H1 (cell line): ENCODE measurements at regions not wholly inside any gene's neighbourhood (a gene's known extent, or its start where the extent isn't known, plus 50 kb on each side); places are given as distances from the start of the nearest gene placed in this dataset.

ENCODE experiments used
- CTCF ChIA-PET: fragments of 300-600 bp; sonication (Branson Sonifier 250); formaldehyde crosslinking; loops from one replicate; lab custom pipeline; 2021; ENCODE audit not compliant: partially characterized antibody; lab: Charles Lee
- POLR2A ChIA-PET: fragments of 300-600 bp; sonication (Branson Sonifier 250); formaldehyde crosslinking; loops from one replicate; lab custom pipeline; 2021; ENCODE audit warnings: inconsistent platforms; ENCODE audit not compliant: partially characterized antibody; lab: Charles Lee
- DNase-seq, 2 experiments: peaks; one replicate each; pipeline versions ENCODE4 v3.0.0 to v3.0.0-alpha.2; 2010 to 2022; ENCODE audit warnings: low spot score in 2 of 2, low read depth in 1 of 2, mixed read lengths in 1 of 2
- FAIRE-seq: peaks from 2 replicates; lab custom pipeline; 2011; peaks lifted over from hg19 to GRCh38; lab: Jason Lieb, UNC
- H2AFZ ChIP-seq: 2 replicates; pipeline ENCODE4 v1.8.1; 2012; ENCODE audit warnings: low read length, inconsistent platforms
- H2AK5ac ChIP-seq: 2 replicates; pipeline ENCODE4 v1.6.1; 2013; ENCODE audit warnings: low read depth, low read length
- H2BK120ac ChIP-seq: replicated peaks from 2 replicates; pipeline ENCODE3; 2013; ENCODE audit warnings: low read depth, low read length, inconsistent platforms
- H2BK12ac ChIP-seq: 2 replicates; pipeline ENCODE4 v1.6.1; 2013; ENCODE audit warnings: low read depth, low read length
- H2BK15ac ChIP-seq: 2 replicates; pipeline ENCODE4 v1.6.1; 2013; ENCODE audit warnings: low read length
- H2BK20ac ChIP-seq: 2 replicates; pipeline ENCODE4 v1.6.1; 2013; ENCODE audit warnings: low read length
- H2BK5ac ChIP-seq: 2 replicates; pipeline ENCODE4 v1.6.1; 2013; ENCODE audit warnings: low read depth, low read length
- H3K14ac ChIP-seq: 2 replicates; pipeline ENCODE4 v1.6.1; 2013; ENCODE audit warnings: inconsistent platforms; ENCODE audit not compliant: insufficient read length
- H3K18ac ChIP-seq: 2 replicates; pipeline ENCODE4 v1.6.1; 2013; ENCODE audit warnings: low read length; ENCODE audit errors: extremely low read depth
- H3K23ac ChIP-seq: 2 replicates; pipeline ENCODE4 v1.6.1; 2013; ENCODE audit warnings: inconsistent platforms; ENCODE audit not compliant: insufficient read length
- H3K23me2 ChIP-seq: 2 replicates; pipeline ENCODE4 v1.6.1; 2013; ENCODE audit warnings: low read depth, low read length
- H3K27ac ChIP-seq: 2 replicates; pipeline ENCODE4 v1.6.1; 2011; ENCODE audit warnings: low read depth, low read length, inconsistent platforms
- H3K27me3 ChIP-seq, 4 experiments: replicated peaks in 1 of 4; 1 replicate in 1 of 4; 2 replicates in 3 of 4; pipeline versions ENCODE4 v1.6.1 to v1.8.1; 2011 to 2013; ENCODE audit warnings: low read length in 3 of 4, mild to moderate bottlenecking in 3 of 4, inconsistent platforms in 2 of 4, mixed read lengths in 2 of 4, moderate library complexity in 1 of 4; ENCODE audit not compliant: control insufficient read depth in 3 of 4, insufficient read depth in 3 of 4; ENCODE audit errors: extremely low read depth in 1 of 4
- H3K36me3 ChIP-seq, 4 experiments: 2 replicates each; pipeline versions ENCODE4 v1.6.1 to v1.8.1; 2011 to 2013; ENCODE audit warnings: mild to moderate bottlenecking in 4 of 4, low read length in 3 of 4, moderate library complexity in 2 of 4, control low read depth in 1 of 4, inconsistent platforms in 1 of 4; ENCODE audit not compliant: insufficient read depth in 4 of 4, control insufficient read depth in 2 of 4
- H3K4ac ChIP-seq: replicated peaks from 2 replicates; pipeline ENCODE3; 2013; ENCODE audit warnings: low read length, low read depth, mixed read lengths, inconsistent platforms; ENCODE audit not compliant: insufficient read length
- H3K4me1 ChIP-seq, 4 experiments: replicated peaks in 1 of 4; 1 replicate in 1 of 4; 2 replicates in 3 of 4; pipeline versions ENCODE4 v1.6.1 to v1.8.1; 2011 to 2013; ENCODE audit warnings: low read length in 3 of 4, inconsistent platforms in 2 of 4, mixed read lengths in 1 of 4; ENCODE audit not compliant: insufficient read depth in 4 of 4, control insufficient read depth in 3 of 4
- H3K4me2 ChIP-seq, 2 experiments: 2 replicates each; pipeline versions ENCODE4 v1.6.1 to v1.8.1; 2011 to 2013; ENCODE audit warnings: low read depth in 2 of 2, low read length in 2 of 2, control low read depth in 1 of 2, inconsistent platforms in 1 of 2, mild to moderate bottlenecking in 1 of 2; ENCODE audit not compliant: insufficient read depth in 1 of 2
- H3K4me3 ChIP-seq, 4 experiments: fragments of 200-600, 300-600 bp in 1 of 4; sonication (generic), shearing (Covaris generic), sonication (Bioruptor Twin) in 1 of 4; 2 replicates each; pipeline versions ENCODE4 v1.5.1 to v1.8.1; 2011 to 2016; ENCODE audit warnings: low read length in 4 of 4, low read depth in 3 of 4, control low read depth in 2 of 4, inconsistent platforms in 2 of 4, mild to moderate bottlenecking in 2 of 4, mixed read lengths in 1 of 4, moderate library complexity in 1 of 4; ENCODE audit not compliant: insufficient read depth in 2 of 4; ENCODE audit errors: extremely low read depth in 1 of 4
- H3K56ac ChIP-seq: replicated peaks from 2 replicates; pipeline ENCODE3; 2013; ENCODE audit warnings: low read depth, mild to moderate bottlenecking, mixed read lengths, low read length, inconsistent platforms; ENCODE audit not compliant: insufficient read length
- H3K79me1 ChIP-seq: 2 replicates; pipeline ENCODE4 v1.6.1; 2013; ENCODE audit warnings: low read depth, low read length, control low read depth
- H3K79me2 ChIP-seq, 2 experiments: 2 replicates each; pipeline versions ENCODE4 v1.6.1 to v1.8.1; 2012 to 2013; ENCODE audit warnings: low read length in 2 of 2, mild to moderate bottlenecking in 2 of 2, inconsistent platforms in 1 of 2; ENCODE audit not compliant: insufficient read depth in 2 of 2, control insufficient read depth in 1 of 2
- H3K9ac ChIP-seq, 4 experiments: replicated peaks in 1 of 4; 1 replicate in 1 of 4; 2 replicates in 3 of 4; pipeline versions ENCODE4 v1.6.1 to v1.8.1; 2011 to 2013; ENCODE audit warnings: low read depth in 3 of 4, low read length in 3 of 4, control low read depth in 2 of 4, mild to moderate bottlenecking in 2 of 4, moderate library complexity in 2 of 4, inconsistent platforms in 1 of 4; ENCODE audit errors: extremely low read depth in 1 of 4
- H3K9me3 ChIP-seq, 2 experiments: 2 replicates each; pipeline versions ENCODE4 v1.6.1 to v1.8.1; 2012 to 2013; ENCODE audit warnings: mild to moderate bottlenecking in 2 of 2, moderate library complexity in 2 of 2, control low read depth in 1 of 2, inconsistent platforms in 1 of 2, low read depth in 1 of 2, low read length in 1 of 2, mixed read lengths in 1 of 2; ENCODE audit not compliant: insufficient read depth in 2 of 2
- H4K20me1 ChIP-seq, 2 experiments: replicated peaks in 1 of 2; 2 replicates each; pipeline versions ENCODE3 to v1.8.1; 2011 to 2013; ENCODE audit warnings: inconsistent platforms in 2 of 2, low read length in 2 of 2, mild to moderate bottlenecking in 1 of 2; ENCODE audit not compliant: insufficient read depth in 2 of 2, control insufficient read depth in 1 of 2
- H4K5ac ChIP-seq: 2 replicates; pipeline ENCODE4 v1.6.1; 2013; ENCODE audit warnings: low read length, low read depth, mixed read lengths, inconsistent platforms; ENCODE audit not compliant: insufficient read length
- H4K8ac ChIP-seq: 2 replicates; pipeline ENCODE4 v1.8.0; 2013; ENCODE audit warnings: mild to moderate bottlenecking, moderate library complexity, low read length, inconsistent platforms; ENCODE audit not compliant: insufficient read depth; ENCODE audit errors: extremely low read depth
- H4K91ac ChIP-seq: replicated peaks from 2 replicates; pipeline ENCODE3; 2013; ENCODE audit warnings: low read length, mixed read lengths, inconsistent platforms; ENCODE audit not compliant: insufficient read length
- EP300 ChIP-seq, 2 experiments: IDR thresholded peaks; 1 replicate in 1 of 2; 2 replicates in 1 of 2; pipeline ENCODE4 v1.6.1; 2011 to 2012; ENCODE audit warnings: low read depth in 2 of 2, low read length in 2 of 2, mild to moderate bottlenecking in 2 of 2, borderline replicate concordance in 1 of 2, inconsistent platforms in 1 of 2, moderate library complexity in 1 of 2
- POLR2A ChIP-seq, 2 experiments: IDR thresholded peaks; 1 replicate in 1 of 2; 2 replicates in 1 of 2; pipeline ENCODE4 v1.6.1; 2011; ENCODE audit warnings: low read depth in 2 of 2, low read length in 2 of 2, mild to moderate bottlenecking in 2 of 2; ENCODE audit errors: control extremely low read depth in 1 of 2
- RFX5 ChIP-seq: IDR thresholded peaks from 2 replicates; pipeline ENCODE4 v1.6.1; 2011; ENCODE audit warnings: low read depth, low read length, improper control_type of control experiment, borderline replicate concordance
- SIX5 ChIP-seq: IDR thresholded peaks from 2 replicates; pipeline ENCODE4 v1.6.1; 2011; ENCODE audit warnings: mild to moderate bottlenecking, low read depth, low read length
- TAF1 ChIP-seq: IDR thresholded peaks from 2 replicates; pipeline ENCODE4 v1.6.1; 2011; ENCODE audit warnings: mild to moderate bottlenecking, low read depth, low read length
- ZNF274 ChIP-seq: IDR thresholded peaks from 2 replicates; pipeline ENCODE4 v1.7.0; 2012; ENCODE audit warnings: low read length, borderline replicate concordance; ENCODE audit errors: extremely low read depth
- WGBS, 2 experiments: shearing (Covaris generic) in 1 of 2; methylation state at CpG; one replicate each; pipeline versions ENCODE4 v1.1.6 to v1.1.7; 2013 to 2015; ENCODE audit warnings: low lambda C conversion rate in 2 of 2, mixed read lengths in 2 of 2, inconsistent platforms in 1 of 2, low coverage in 1 of 2, missing lambda C conversion rate in 1 of 2; ENCODE audit not compliant: insufficient replicate concordance in 2 of 2, insufficient coverage in 1 of 2, insufficient read length in 1 of 2; ENCODE audit errors: extremely low coverage in 1 of 2, missing lambda C conversion rate in 1 of 2; 5-methylcytosine and 5-hydroxymethylcytosine counted together
- TF ChIP-seq, protein P1 (sequence below), 3 experiments: IDR thresholded peaks; 1 replicate in 2 of 3; 2 replicates in 1 of 3; pipeline versions ENCODE4 v1.5.1 to v1.6.1; 2011; ENCODE audit warnings: low read length in 3 of 3, mild to moderate bottlenecking in 3 of 3, inconsistent platforms in 2 of 3, low read depth in 1 of 3, moderate library complexity in 1 of 3; ENCODE audit not compliant: insufficient read depth in 1 of 3; ENCODE audit errors: control extremely low read depth in 1 of 3

DNA sequence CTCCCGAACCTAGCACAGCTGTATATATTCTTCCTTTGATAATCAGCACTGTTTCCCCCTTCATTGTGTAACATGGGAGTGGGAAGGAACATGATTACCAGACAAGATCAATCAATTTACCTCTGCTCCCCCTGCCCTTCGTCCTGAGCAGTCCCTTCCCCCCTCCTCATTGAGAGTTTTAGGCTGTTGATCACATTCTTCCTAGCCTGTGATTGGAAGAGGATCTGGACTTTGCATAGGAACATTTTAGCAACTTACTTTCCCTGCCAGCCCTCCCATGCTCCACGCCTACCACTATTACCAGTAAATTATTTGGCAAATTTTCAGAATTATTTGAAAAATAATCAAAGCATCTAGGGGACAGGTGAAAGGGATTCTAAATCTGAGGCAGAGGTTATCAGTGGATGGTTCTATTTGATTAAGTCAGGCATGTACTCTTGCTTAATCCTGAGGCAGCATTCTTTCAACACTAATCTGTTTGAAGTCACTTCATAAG lies 62.7 kb upstream of the ABCD3 start:
- Histone ChIP-seq H2AFZ (no peak overlapping the region), H2BK120ac (no peak overlapping the region), H4K20me1 (no peaks in the 10 kb centered on the region), H3K4me2 (no peak overlapping the region), H3K23ac (no peak overlapping the region), H3K4ac (no peak overlapping the region), H2AK5ac (no peak overlapping the region), H2BK20ac (no peak overlapping the region), H4K5ac (no peak overlapping the region), H4K91ac (no peak overlapping the region), H3K79me2 (no peaks in the 10 kb centered on the region), H2BK15ac (no peak overlapping the region), H3K18ac (no peak overlapping the region), H3K27me3 (no peaks in the 10 kb centered on the region), H4K8ac (no peak overlapping the region), H3K79me1 (no peaks in the 10 kb centered on the region), H3K56ac (no peak overlapping the region), H3K14ac (no peak overlapping the region), H3K9me3 (no peaks in the 10 kb centered on the region), H3K36me3 (no peaks in the 10 kb centered on the region), H3K4me3 (no peak overlapping the region), H2BK5ac (no peak overlapping the region), H3K4me1 (no peaks in the 10 kb centered on the region), H3K9ac (no peak overlapping the region), H2BK12ac (no peak overlapping the region), H3K27ac (no peak overlapping the region), H3K23me2 (no peaks in the 10 kb centered on the region)
- POLR2A ChIA-PET = interaction anchor here (1.1 kb wide), 1 partner anchor 103 kb away, joined by 3 read pairs; no protein-coding TSS in a partner anchor
- CTCF ChIA-PET = interaction anchor here (0.6 to 2.5 kb wide), 7 partner anchors 13 to 450 kb away, joined by 3 to 9 read pairs (median 3); no protein-coding TSS in a partner anchor
- 85% methylated on average over 3 of the region's 3 CpGs; no CpG with 5 or more reads in 1 of the 2 experiments for WGBS, 2 experiments
- DNase-seq (no peak), FAIRE-seq (no peak)
- no peak for TF ChIP-seq POLR2A (IDR thresholded peaks at IDR 0.05; ENCODE audit: control extremely low read depth in 1 of 2, low read depth in 2 of 2, low read length in 2 of 2)
- TF ChIP-seq, protein P1, sequence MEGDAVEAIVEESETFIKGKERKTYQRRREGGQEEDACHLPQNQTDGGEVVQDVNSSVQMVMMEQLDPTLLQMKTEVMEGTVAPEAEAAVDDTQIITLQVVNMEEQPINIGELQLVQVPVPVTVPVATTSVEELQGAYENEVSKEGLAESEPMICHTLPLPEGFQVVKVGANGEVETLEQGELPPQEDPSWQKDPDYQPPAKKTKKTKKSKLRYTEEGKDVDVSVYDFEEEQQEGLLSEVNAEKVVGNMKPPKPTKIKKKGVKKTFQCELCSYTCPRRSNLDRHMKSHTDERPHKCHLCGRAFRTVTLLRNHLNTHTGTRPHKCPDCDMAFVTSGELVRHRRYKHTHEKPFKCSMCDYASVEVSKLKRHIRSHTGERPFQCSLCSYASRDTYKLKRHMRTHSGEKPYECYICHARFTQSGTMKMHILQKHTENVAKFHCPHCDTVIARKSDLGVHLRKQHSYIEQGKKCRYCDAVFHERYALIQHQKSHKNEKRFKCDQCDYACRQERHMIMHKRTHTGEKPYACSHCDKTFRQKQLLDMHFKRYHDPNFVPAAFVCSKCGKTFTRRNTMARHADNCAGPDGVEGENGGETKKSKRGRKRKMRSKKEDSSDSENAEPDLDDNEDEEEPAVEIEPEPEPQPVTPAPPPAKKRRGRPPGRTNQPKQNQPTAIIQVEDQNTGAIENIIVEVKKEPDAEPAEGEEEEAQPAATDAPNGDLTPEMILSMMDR (IDR thresholded peaks at IDR 0.05; ENCODE audit: control extremely low read depth in 1 of 3, insufficient read depth in 1 of 3, low read depth in 1 of 3, low read length in 3 of 3) = no peak
- TF ChIP-seq EP300 (IDR thresholded peaks at IDR 0.05; ENCODE audit: borderline replicate concordance in 1 of 2, low read depth in 2 of 2, low read length in 2 of 2) = no peak
- TF ChIP-seq SIX5 = no peak
- no peak for TF ChIP-seq RFX5
- no peak for TF ChIP-seq ZNF274
- no peak for TF ChIP-seq TAF1
